GM19372 (cell line): ENCODE measurements at regions not wholly inside any gene's neighbourhood (a gene's known extent, or its start where the extent isn't known, plus 50 kb on each side); places are given as distances from the start of the nearest gene placed in this dataset.

Experiments
- ATAC-seq: cut with Tn5 transposase; IDR thresholded peaks from one replicate; pipeline ENCODE4 v1.9.1; 2021; ENCODE audit warnings: mild to moderate bottlenecking, low read depth, moderate library complexity; ENCODE audit not compliant: unreplicated experiment

DNA sequence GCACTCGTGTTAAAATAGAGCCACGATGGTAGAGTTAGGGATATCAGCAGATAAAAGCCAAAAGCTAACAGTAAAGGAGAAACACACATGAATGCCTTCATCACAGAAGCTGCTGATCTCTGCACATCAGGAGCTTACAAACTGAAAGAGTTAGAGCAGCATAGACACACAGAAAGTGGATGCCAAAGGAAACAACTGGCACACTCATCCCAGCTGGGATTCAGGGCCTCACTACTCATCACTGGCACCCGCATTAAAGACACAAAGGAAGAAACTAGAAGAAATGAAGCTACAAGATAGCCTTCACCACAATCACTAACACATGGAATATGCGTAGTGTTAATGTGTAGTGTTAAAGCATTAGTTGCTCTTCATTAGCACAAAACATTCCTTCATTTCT lies 156.4 kb upstream of the TBL1X start:
- ATAC-seq, result no peak

DNA sequence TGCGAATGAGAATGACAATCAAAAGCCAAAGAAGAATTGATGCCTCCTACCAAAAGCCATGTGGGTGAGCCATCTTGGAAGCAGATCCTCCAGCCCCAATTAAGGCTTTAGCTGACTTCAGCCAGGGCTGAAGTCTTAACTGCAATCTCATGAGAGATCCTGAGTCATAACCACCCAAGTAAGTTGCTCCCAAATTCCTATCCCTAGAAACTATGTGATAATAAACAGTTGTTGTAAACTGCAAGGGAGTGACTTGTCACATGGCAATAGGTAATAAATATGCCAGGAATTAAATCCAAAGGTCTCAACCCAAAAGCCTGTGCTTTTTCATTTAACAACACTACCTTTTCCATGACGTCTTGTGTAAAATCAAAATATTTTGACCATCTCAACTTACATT lies 154.2 kb upstream of the TBL1X start:
- ATAC-seq, result no peak

DNA sequence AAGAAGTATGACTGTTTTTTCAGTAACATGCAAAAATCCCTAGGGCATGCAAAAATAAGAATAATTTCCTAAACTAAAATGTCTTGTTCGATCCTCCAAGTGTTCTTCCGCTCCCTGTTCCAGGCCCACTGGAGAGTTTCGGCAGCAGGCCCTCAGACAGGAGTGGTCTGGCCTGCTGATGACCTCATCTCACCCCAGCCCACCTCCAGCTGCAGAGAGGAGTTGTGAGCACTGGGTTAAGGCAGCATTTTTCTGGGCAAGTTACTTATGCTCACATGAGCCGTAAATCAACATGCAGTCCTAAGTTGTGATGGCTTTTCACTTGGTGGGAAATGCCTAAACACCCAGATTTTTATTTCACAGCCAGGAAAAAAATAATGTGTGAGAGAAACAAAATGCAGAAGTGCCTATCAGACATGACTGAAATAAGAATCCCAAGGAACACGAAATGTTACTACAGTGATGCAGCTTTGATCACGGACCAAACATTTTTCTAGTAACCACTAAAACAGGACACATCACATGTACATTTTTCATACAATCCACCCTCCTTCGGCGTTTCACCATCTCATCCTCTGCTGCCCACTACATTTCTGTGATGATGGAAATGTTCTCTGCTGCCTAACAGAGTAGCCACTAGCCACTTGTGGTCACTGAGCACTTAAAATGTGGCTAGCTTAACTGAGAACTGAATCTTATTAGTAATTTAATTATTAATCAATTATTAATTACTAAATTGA lies 153.3 kb upstream of the TBL1X start:
- no peak for ATAC-seq

DNA sequence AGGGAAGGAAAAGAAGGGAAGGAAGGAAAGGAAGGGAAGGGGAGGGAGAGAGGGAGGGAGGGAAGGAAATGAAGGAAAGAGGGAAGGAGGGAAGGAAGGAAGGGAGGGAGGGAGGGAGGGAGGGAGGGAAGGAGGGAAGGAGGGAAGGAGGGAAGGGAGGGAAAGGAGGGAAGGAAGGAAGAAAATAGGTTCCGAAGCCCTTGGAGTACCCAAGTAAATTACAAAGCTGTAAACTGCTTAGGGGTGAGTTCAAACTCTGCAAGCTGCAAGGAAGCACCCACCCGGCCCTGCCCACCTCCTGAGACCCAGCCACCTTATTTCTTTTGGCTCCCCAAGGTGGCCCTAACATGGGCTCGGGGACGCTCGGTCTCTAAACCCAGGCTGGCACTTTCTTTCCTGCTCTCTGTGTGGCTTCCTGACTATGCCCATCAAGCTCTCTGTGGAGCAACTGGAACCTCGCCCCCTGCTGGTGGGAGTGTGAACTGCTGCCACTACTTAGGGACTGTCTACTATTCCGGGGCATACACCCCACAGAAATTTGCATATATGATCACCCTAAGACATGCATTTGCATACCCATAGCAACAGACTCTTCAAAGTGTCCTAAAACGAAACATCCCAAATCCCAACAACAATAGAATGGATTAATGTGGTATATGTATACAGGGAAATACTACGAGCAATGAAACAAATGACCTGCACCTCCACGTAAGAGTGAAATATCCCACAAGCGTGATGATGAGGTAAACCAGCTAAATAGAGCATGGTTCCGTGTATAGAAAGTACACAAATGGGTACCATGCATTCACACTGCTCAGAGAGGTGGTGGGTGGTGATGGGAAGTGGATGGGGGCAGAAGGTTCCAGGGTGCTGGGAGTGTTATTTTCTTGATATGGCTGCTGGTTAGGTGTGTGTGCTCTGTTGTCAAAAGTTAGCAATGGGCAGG lies 151.7 kb upstream of the TBL1X start:
- ATAC-seq, result no peak

DNA sequence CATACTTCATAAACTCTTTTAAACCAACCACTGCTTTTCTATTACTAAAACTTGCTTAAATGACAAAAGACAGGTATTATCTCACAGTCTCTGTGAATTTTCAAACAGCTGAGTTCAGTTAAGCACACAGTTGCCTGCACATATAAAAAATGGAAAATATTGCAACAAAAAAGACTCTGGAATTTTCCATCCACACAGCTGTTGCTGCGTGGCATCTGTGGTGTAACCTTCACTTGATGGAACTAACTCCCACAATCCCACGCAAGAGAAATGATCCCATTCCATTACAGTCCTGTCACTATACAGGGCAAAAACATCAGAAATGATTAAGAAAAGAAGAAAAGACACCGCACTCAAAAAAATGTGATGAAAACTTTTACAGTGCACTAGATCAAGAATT lies 149.8 kb upstream of the TBL1X start:
- no peak for ATAC-seq

DNA sequence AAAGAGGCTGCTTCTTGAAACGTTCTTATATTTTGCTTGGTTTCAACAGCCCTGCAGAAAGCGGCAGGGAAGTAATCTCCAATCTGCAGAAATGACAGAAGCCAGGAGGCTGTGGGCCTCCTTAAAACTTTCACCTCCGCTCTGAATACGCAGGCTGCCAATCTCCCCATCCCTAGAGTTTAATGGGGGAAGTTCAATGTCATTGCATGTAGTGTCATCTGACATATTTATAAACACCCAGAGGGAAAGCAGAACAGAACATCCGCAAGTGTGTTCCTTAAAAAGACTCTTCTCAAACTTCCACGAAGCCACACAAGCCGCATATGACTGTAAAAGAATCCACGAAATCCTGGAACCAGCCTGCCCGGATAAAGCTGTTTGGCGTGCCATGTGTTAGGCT lies 148.8 kb upstream of the TBL1X start:
- no peak for ATAC-seq

DNA sequence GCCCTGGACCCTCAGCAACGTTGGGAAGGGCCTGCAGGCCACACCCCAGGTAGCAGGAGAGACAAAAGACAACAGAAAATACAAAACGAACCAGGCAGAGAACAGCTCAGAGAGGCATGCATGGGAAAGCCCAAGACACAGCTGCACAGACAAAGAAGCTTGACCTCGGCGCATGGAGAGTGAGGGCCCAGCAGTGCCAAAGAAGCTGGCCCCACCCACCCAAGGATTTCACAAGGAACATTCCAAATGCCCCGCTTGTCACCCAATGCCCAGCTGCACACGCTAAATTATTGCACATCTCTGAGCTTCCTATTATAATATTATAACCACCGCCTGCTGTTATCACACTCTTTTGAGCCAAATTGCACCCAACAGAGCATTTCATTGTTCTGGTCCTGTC lies 147.7 kb upstream of the TBL1X start:
- no peak for ATAC-seq

DNA sequence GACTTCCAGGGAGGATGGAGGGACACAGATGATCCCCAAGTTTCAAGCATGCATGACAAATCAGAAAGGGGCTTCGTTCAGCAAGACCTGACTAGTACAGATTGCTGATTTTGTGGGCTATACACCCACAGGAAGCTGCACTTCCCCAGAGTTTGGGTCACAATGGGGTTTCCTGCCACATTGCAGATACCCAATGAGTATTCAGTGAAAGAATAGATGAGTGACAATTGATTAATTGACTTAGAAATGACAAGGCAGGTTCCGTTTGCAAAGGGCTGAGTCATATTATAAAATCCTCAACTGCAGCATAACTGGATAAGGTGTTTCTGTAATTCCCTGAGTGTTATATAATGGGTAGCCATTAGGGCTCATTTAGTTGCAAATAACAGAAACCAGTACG lies 146.6 kb upstream of the TBL1X start:
- no peak for ATAC-seq

DNA sequence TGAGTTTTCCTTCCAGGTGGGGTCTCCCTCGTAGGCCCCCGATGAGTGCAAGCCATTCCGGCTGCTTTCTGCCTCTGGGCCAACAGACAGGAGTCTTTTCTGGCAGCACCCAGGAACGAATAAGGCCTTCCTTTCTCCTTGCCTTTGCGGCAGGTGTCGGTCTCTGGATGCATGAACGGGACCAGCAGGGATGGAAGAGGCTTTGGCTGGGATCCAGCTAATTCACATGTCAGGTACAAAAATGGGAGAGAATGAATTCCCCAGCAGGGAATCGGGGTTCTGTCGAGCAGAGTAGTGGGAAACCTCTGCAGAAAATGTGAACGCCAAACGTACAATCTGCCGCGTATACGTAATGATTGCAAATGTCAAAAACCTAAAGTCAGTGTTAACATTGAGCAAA lies 146.1 kb upstream of the TBL1X start:
- ATAC-seq, result no peak

DNA sequence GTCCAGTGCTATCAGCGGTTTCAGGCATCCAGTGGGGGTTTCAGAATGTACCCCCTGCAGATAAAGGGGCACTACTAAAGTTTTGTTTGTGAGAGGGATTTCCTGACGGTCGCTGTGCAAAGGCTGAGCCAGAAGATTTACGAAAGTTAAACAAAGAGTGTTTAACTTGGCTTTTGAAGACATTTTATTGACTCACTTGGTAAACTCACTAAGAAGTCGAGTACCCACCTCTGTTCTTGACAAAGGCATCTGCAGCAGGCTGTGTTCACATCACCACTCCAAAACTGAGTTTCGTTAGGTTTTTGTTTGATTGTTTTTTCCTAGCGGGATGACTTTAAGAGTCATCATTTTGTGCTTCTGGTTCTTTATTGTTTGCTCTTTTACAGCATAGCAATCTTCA lies 143.9 kb upstream of the TBL1X start:
- no peak for ATAC-seq

DNA sequence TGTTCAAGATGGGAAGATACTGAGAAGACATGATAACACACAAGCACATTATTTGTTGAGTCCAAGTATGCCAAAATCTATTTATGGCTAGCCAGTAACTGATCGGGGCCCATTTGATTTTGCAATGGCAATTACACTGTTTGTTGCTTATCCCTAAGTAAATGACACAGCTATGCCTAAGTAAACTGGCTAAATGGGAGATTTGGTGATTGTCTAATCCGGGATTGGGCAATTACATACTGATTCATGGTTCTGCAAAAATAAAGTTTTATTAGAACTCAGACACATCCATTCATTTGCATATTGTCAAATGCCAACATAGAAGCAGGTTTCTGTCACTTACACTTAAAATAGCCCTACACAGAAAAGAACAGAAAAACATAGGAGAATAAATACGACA lies 140.2 kb upstream of the TBL1X start:
- ATAC-seq, result no peak

DNA sequence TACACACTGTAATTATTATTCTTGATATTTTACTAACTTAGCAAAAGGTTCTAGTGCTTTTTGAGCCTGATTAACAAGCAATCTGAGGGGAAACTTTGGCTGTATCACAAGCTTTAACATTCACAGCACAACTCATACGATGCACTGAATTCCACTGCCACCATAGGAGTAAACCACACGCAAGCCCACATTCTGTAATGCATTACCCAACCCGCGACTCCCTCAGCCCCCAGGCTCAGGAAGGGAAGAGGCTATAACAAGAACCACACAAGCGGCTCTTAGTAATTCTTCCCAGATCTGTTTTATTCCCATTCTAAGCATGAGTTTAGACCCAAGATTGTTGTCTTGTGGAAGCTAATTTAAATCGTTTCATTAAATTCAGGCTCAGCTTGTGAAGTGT lies 138.5 kb upstream of the TBL1X start:
- ATAC-seq, result no peak

DNA sequence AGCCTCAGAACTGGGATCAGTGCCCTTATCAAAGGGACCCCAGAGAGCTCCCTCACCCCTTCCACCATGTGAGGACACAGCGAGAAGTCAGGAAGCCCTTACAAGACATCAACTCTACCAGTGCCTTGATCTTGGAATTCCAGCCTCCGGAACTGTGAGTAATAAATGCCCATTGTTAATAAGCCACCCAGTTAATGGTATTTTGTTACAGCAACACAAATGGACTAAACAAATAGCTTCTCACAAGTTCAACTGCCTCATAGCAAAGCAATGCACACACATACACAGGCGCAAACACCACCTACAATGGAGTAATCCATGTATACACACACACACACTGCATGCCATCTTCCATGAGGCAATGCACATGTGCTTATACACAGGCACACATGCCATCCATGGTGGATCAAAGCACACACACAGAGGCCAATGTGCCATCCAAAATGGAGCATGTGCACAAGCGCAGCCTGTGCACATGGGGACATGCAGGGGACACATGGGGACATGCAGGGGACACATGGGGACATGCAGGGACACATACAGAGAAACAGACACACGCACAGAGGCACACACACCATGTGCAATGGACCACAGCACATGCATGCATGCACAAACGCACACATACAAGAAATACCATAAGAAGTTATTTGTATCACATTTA lies 137.6 kb upstream of the TBL1X start:
- ATAC-seq, result no peak

DNA sequence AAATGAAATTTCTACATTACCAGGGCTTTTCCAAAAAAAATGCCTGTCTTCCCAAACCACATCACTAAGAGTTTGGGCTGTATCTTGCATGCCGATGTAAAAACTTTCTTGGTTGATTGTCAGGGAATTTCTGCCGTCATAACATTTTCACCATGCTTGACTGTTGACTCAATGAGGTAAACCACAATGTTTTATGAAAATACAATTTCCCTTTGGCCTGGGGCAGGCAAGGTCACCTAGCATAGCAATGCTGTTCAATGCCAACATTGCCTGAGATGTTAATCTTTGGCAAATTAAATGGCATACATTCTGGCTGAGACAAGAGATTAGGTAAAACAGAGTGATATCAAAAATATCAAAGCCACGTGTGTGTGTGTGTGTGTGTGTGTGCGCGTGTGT lies 137.1 kb upstream of the TBL1X start:
- ATAC-seq, result no peak

DNA sequence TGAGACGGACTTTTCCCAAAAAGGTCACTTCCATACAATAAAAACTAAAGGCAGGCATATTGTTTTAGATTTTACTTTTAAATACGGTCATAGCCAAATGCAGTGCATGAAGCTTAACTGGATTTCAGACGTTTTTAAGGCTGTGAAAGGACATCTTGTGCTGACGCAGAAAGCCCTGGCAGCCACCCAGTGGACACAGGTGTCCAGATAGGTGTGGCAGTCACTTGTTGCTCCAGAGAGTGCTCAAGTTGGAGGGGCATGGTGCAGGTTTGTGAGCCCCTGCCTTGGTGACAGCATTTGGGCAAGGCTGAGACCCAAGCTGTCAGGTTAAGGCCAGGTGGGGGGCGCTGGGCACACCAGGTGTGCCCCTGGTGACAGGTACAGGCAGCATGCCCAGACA lies 135.8 kb upstream of the TBL1X start:
- ATAC-seq, result no peak

DNA sequence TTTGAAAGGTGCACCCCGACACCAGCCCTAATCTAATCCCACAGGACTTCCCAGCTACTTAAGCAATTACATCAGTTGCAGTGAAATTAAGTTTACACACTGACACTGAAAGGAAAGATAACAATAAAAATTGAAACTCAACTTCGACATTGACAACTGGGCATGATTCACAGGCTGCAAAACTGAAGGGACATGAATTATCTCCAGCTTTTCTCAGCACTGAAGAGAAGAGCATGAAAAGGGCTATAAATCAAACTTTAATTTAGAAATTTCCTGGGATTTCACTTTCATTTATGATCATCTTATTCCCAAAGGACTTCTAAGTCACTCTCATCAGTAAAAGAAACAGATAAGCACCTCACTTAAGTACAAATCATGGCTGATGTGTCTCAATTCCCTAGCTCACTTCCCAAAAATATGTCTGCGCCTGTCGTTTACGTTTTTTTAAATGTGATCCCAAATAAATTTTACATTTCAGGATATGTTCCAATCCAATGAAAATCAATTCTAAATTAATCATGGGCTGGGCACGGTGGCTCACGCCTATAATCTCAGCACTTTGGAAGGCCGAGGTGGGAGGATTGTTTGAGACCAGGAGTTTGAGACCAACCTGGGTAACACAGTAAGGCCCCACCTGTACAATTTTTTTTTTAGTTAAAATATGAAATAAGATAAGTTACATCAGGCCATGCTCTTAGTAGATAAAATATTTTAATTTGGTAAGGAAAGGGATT lies 134.4 kb upstream of the TBL1X start:
- ATAC-seq, result no peak

DNA sequence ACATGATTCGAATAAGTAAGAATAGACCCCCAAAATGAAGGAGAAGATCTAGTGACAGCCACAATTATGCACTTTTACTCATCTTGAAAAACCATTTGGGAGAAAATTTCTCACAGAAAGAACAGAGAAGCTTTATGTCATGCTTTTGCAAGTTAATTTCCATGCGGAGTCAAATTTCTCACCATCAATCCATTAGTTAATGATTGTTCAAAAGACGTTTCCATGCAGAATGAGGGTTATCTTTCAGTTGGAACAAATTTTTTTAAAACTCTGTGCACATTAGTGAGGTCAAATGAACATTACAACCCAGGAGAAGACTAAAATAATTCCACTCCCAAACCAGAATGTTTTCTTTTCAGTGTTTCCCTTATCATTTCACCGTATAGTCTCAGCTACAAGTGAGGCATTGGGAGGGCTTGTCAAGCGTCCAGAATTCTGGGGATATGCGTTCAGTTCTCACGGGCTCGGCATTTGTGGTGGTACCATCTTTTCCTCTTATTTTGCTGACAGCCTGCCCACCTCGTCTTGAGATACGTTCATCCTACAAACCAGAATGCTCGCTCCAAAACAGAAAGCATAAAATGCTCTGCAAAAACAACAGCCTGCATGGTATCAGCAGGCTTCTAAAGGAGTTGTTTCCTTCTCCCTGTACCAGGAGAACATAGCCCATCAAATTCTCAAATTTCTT lies 130.8 kb upstream of the TBL1X start:
- ATAC-seq, result no peak

DNA sequence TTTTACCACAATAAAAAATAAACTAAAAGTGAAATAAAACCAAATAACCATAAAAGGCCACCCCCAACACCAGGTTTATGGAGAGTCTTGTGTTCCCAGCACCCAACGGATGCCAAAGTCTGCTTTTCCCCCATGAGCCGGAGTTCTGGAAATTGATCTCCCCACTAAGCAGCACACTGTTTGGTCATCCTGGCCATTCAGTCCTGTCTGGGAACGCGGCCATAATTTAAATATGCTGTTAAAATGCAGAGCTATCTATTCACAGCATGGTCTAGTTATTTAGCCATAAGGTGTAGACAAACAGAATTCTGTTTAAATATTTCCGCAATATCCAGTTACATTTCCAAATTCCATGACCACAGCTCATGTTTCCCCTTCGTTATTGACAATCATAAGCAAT lies 129.6 kb upstream of the TBL1X start:
- ATAC-seq, result no peak

DNA sequence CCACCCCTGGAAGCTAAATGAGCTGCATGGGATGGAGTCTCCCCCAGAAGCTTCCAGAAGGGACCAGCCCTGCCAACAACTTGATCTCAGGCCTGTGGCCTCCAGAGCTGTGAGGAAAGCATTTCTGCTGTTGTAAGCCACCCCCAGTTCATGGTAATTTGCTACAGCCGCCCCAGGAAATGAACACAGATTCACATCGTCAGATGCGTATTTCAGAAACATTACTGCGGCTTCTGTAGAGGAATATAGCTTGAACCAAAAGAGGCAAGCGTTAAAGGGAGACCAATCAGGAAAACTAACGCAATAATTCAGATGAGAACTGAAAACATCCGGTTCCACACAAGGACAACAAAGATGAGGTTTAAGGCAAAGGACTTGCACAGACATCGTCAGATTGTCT lies 128.4 kb upstream of the TBL1X start:
- ATAC-seq, result no peak

DNA sequence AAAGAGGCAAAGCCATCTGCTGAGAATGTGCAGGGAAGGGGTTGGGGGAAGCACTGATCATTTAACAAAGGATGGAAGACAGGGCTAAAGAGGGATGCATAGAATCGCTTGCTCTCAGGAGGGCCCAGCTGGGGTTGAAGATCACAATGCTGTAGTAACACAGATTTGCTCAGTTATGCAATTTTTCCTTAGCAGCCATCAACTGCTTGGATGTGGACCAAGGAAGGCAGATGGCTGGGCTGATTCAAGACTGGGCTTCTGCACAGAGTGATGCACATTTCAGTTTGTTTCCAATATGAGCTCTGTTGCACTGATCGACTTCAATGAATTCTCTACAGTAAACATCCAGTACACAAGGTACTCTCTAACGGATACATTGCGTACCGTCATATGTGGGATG lies 127.8 kb upstream of the TBL1X start:
- no peak for ATAC-seq
